OCI-LY1 (cell line): ENCODE measurements at regions not wholly inside any gene's neighbourhood (a gene's known extent, or its start where the extent isn't known, plus 50 kb on each side); places are given as distances from the start of the nearest gene placed in this dataset.
"Not testable (repeated sequence)": the region's sequence is repeated elsewhere in the genome, so short reads cannot be mapped to it uniquely, and the experiment has no call there.

Experiments
- H2AFZ ChIP-seq: fragments of 200-600 bp; sonication (generic), shearing (Covaris generic); 2 replicates; pipeline ENCODE4 v1.6.0; 2014; ENCODE audit warnings: antibody characterized with exemption, mild to moderate bottlenecking, low read length
- H3F3A ChIP-seq: fragments of 200-600 bp; sonication (generic), shearing (Covaris generic); 2 replicates; pipeline ENCODE4 v1.6.0; 2014; ENCODE audit warnings: mild to moderate bottlenecking, antibody characterized with exemption, low read length, moderate library complexity; ENCODE audit not compliant: insufficient read depth
- H3K27ac ChIP-seq: fragments of 200-600 bp; sonication (generic); 2 replicates; pipeline ENCODE4 v1.5.1; 2014; ENCODE audit warnings: low read length, mixed run types, mild to moderate bottlenecking, low read depth; ENCODE audit not compliant: poor library complexity, severe bottlenecking
- H3K27me3 ChIP-seq: fragments of 200-600 bp; sonication (generic); 2 replicates; pipeline ENCODE4 v1.6.0; 2014; ENCODE audit warnings: antibody characterized with exemption, mild to moderate bottlenecking, low read length, moderate library complexity; ENCODE audit not compliant: insufficient read depth
- H3K36me3 ChIP-seq: fragments of 200-600 bp; sonication (generic); 2 replicates; pipeline ENCODE4 v1.6.1; 2014; ENCODE audit warnings: mild to moderate bottlenecking, antibody characterized with exemption, low read length, moderate library complexity, mixed read lengths; ENCODE audit not compliant: insufficient read depth
- H3K4me1 ChIP-seq: fragments of 200-600 bp; sonication (generic); 2 replicates; pipeline ENCODE4 v1.5.1; 2014; ENCODE audit warnings: mild to moderate bottlenecking, low read length, moderate library complexity; ENCODE audit not compliant: insufficient read depth, severe bottlenecking
- H3K4me2 ChIP-seq: fragments of 200-600 bp; sonication (generic), shearing (Covaris generic); 2 replicates; pipeline ENCODE4 v1.6.1; 2014; ENCODE audit warnings: low read length
- H3K4me3 ChIP-seq: fragments of 200-600 bp; sonication (generic); 2 replicates; pipeline ENCODE4 v1.5.1; 2014; ENCODE audit warnings: low read length, low read depth, mild to moderate bottlenecking, mixed read lengths; ENCODE audit not compliant: poor library complexity, severe bottlenecking
- H3K79me2 ChIP-seq: fragments of 200-600 bp; shearing (Covaris generic); 2 replicates; pipeline ENCODE4 v1.6.1; 2016; ENCODE audit warnings: mixed run types, low read length, mixed read lengths; ENCODE audit not compliant: insufficient read depth
- H3K9ac ChIP-seq: fragments of 200-600 bp; sonication (generic), shearing (Covaris generic); 2 replicates; pipeline ENCODE4 v1.6.1; 2014; ENCODE audit warnings: mild to moderate bottlenecking, low read length, mixed read lengths
- H3K9me2 ChIP-seq: fragments of 200-600 bp; sonication (generic), shearing (Covaris generic); 2 replicates; pipeline ENCODE4 v1.6.1; 2014; ENCODE audit warnings: low read depth, mild to moderate bottlenecking, low read length, mixed read lengths
- H3K9me3 ChIP-seq: fragments of 200-600 bp; shearing (Covaris generic); 2 replicates; pipeline ENCODE4 v1.6.1; 2014; ENCODE audit warnings: low read length, mixed read lengths
- H4K20me1 ChIP-seq: fragments of 200-600 bp; sonication (generic), shearing (Covaris generic); 2 replicates; pipeline ENCODE4 v1.6.0; 2016; ENCODE audit warnings: mild to moderate bottlenecking, low read length; ENCODE audit not compliant: insufficient read depth
- EZH2 ChIP-seq: fragments of 200-600 bp; sonication (generic), shearing (Covaris generic); IDR thresholded peaks from 2 replicates; pipeline ENCODE4 v1.8.0; 2017; ENCODE audit warnings: borderline replicate concordance, mixed run types, mild to moderate bottlenecking, antibody characterized with exemption, low read length, moderate library complexity, mixed read lengths
- TF ChIP-seq, protein P1 (sequence below): fragments of 200-600 bp; sonication (generic), shearing (Covaris generic); IDR thresholded peaks from 2 replicates; pipeline ENCODE4 v1.5.1; 2017; ENCODE audit warnings: mild to moderate bottlenecking, antibody characterized with exemption, low read length, moderate library complexity, mixed read lengths

DNA sequence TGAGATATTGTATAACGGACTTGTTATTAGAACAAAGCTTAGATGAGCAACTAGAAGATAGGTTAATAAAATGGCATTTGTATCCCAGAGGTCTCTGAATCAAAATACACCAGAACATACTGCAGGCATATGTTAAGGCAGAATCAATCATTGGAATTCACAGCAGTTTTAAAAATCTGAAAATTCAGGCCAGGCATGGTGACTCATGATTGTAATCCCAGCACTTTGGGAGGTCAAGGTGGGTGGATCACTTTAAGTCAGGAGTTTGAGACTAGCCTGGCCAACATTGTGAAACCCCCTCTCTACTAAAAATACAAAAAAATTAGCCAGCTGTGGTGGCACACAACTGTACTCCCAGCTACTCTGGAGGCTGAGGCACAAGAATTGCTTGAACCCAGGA is 405.2 kb downstream of the ZEB2 start:
- Histone ChIP-seq H4K20me1 (no peaks in the 10 kb centered on the region), H3K9ac (no peak overlapping the region), H3F3A (no peaks in the 10 kb centered on the region), H3K36me3 (no peaks in the 10 kb centered on the region), H3K27ac (no peak overlapping the region), H2AFZ (no peak overlapping the region), H3K4me3 (no peak overlapping the region), H3K4me1 (peaks cover 5% of the 10 kb centered on the region), H3K9me3 (no peaks in the 10 kb centered on the region), H3K27me3 (no peaks in the 10 kb centered on the region), H3K4me2 (no peak overlapping the region), H3K79me2 (no peaks in the 10 kb centered on the region), H3K9me2 (no peaks in the 10 kb centered on the region)
- TF ChIP-seq EZH2: no peak
- TF ChIP-seq, protein P1, sequence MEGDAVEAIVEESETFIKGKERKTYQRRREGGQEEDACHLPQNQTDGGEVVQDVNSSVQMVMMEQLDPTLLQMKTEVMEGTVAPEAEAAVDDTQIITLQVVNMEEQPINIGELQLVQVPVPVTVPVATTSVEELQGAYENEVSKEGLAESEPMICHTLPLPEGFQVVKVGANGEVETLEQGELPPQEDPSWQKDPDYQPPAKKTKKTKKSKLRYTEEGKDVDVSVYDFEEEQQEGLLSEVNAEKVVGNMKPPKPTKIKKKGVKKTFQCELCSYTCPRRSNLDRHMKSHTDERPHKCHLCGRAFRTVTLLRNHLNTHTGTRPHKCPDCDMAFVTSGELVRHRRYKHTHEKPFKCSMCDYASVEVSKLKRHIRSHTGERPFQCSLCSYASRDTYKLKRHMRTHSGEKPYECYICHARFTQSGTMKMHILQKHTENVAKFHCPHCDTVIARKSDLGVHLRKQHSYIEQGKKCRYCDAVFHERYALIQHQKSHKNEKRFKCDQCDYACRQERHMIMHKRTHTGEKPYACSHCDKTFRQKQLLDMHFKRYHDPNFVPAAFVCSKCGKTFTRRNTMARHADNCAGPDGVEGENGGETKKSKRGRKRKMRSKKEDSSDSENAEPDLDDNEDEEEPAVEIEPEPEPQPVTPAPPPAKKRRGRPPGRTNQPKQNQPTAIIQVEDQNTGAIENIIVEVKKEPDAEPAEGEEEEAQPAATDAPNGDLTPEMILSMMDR: no peak

DNA sequence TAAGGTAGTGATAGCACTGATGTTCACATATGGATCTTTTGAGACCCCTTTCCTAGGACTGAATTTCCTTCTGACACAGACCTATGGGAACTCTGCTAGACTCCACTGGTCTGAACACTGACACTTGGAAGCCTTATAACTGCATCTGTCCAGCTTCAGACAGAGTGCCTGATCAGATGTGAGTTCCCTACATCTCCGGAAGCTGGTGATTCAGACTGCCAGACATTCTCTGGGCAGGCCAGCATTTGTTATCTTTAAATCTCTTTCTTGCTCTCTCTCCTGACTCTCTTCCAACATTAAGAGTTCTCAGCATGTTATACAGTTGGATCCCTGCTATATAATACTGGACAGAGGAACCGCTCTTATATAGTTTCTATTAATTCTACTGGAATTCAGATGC is 408.5 kb downstream of the ZEB2 start:
- Histone ChIP-seq H4K20me1 (no peaks in the 10 kb centered on the region), H3K36me3 (no peaks in the 10 kb centered on the region), H3K27ac (no peak overlapping the region), H3K4me2 (no peak overlapping the region), H3K27me3 (no peaks in the 10 kb centered on the region), H3F3A (no peaks in the 10 kb centered on the region), H3K9me2 (no peaks in the 10 kb centered on the region), H3K79me2 (no peaks in the 10 kb centered on the region), H3K4me1 (peaks cover 2% of the 10 kb centered on the region), H2AFZ (no peak overlapping the region), H3K9ac (no peak overlapping the region), H3K9me3 (no peaks in the 10 kb centered on the region), H3K4me3 (no peak overlapping the region)
- TF ChIP-seq, protein P1: no peak
- no peak for TF ChIP-seq EZH2

DNA sequence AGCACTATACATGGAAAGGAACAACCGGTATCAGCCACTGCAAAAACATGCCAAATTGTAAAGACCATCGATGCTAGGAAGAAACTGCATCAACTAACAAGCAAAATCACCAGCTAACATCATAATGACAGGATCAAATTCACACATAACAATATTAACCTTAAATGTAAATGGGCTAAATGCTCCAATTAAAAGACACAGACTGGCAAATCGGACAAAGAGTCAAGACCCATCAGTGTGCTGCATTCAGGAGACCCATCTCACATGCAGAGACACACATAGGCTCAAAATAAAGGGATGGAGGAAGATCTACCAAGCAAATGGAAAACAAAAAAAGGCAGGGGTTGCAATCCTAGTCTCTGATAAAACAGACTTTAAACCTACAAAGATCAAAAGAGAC is 413.8 kb downstream of the ZEB2 start:
- not testable (repeated sequence) for H3F3A ChIP-seq, H3K27me3 ChIP-seq, H3K79me2 ChIP-seq

DNA sequence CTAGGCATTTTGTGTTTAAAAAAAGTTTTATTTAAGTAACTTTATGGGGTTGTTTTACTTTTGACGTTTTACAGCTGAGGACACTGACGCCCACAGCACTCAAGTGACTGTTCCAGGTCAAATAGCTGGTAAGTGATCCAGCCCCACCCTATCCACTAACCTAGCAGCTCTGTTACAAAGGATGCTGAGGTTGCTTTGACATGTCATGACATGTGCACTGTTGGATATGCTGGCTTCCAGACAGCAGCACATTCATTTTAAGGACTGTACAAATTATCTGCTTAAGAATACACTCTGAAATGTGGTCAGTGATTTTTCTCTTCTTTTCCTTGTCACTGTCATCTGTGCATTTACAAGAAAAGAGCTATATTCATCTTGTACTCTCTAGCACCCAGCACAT is 417.5 kb downstream of the ZEB2 start:
- H3K27ac ChIP-seq: no peak overlapping the region
- H3K36me3 ChIP-seq: no peaks in the 10 kb centered on the region; the same call in 1 of the 2 replicates
- no peak overlapping the region for H3K9ac ChIP-seq
- TF ChIP-seq EZH2: no peak
- TF ChIP-seq, protein P1: no peak
- H3K9me2 ChIP-seq: no peaks in the 10 kb centered on the region
- H2AFZ ChIP-seq: no peak overlapping the region
- no peaks in the 10 kb centered on the region for H3F3A ChIP-seq
- H3K27me3 ChIP-seq: no peaks in the 10 kb centered on the region
- H3K4me2 ChIP-seq: no peak overlapping the region
- no peaks in the 10 kb centered on the region for H3K9me3 ChIP-seq
- H3K4me3 ChIP-seq: no peak overlapping the region
- no peaks in the 10 kb centered on the region for H4K20me1 ChIP-seq
- peaks cover 31% of the 10 kb centered on the region for H3K4me1 ChIP-seq
- H3K79me2 ChIP-seq: no peaks in the 10 kb centered on the region

More for the DNA sequence above, 413.8 kb downstream of the ZEB2 start:
- H3K36me3 ChIP-seq, H3K4me1 ChIP-seq, H3K9me3 ChIP-seq, H3K27ac ChIP-seq, H3K4me2 ChIP-seq, H4K20me1 ChIP-seq, H3K9ac ChIP-seq, H3K9me2 ChIP-seq, H2AFZ ChIP-seq, H3K4me3 ChIP-seq: not testable (repeated sequence)
